GM10266 (cell line): ENCODE measurements at regions not wholly inside any gene's neighbourhood (a gene's known extent, or its start where the extent isn't known, plus 50 kb on each side); places are given as distances from the start of the nearest gene placed in this dataset.
"Not testable (repeated sequence)": the region's sequence is repeated elsewhere in the genome, so short reads cannot be mapped to it uniquely, and the experiment has no call there.

ENCODE experiments used
- DNase-seq: peaks from one replicate; pipeline ENCODE4 v3.0.0; 2012; ENCODE audit errors: extremely low spot score
- CTCF ChIP-seq: IDR thresholded peaks from 2 replicates; pipeline ENCODE4 v1.5.1; 2012; ENCODE audit warnings: mild to moderate bottlenecking, low read depth; ENCODE audit not compliant: control insufficient read depth, insufficient read depth; ENCODE audit errors: missing control alignments

- DNase-seq: no peak
- TF ChIP-seq CTCF: no peak
Observed at GRCh38 chr10:38209332-38209731, 115.2 kb downstream of the ZNF37A start.

GRCh38 chr10:38209748-38210147 lies 115.6 kb downstream of the ZNF37A start:
- DNase-seq: not testable (repeated sequence)

- TF ChIP-seq CTCF: no peak
- DNase-seq: no peak
Observed at GRCh38 chr10:38212460-38212859, 118.3 kb downstream of the ZNF37A start.

GRCh38 chr10:38226385-38226784 lies 132.2 kb downstream of the ZNF37A start:
- TF ChIP-seq CTCF: no peak
- no peak for DNase-seq

GRCh38 chr10:38228394-38228793 lies 134.3 kb downstream of the ZNF37A start:
- DNase-seq: no peak

GRCh38 chr10:38238479-38238878 lies 144.3 kb downstream of the ZNF37A start:
- not testable (repeated sequence) for DNase-seq

More at GRCh38 chr10:38228394-38228793, 134.3 kb downstream of the ZNF37A start:
- TF ChIP-seq CTCF: no peak

- DNase-seq: not testable (repeated sequence)
Observed at GRCh38 chr10:38242061-38242649, 148.0 kb downstream of the ZNF37A start.

- DNase-seq: not testable (repeated sequence)
Observed at GRCh38 chr10:38248113-38248512, 154.0 kb downstream of the ZNF37A start.

GRCh38 chr10:38252551-38252950 lies 158.4 kb downstream of the ZNF37A start:
- DNase-seq: not testable (repeated sequence)

- not testable (repeated sequence) for DNase-seq
Observed at GRCh38 chr10:38267555-38267954, 173.4 kb downstream of the ZNF37A start.

- not testable (repeated sequence) for DNase-seq
Observed at GRCh38 chr10:38271031-38271430, 176.9 kb downstream of the ZNF37A start.

- DNase-seq: not testable (repeated sequence)
Observed at GRCh38 chr10:38274879-38275278, 180.7 kb downstream of the ZNF37A start.

- not testable (repeated sequence) for DNase-seq
Observed at GRCh38 chr10:38292560-38292959, 198.4 kb downstream of the ZNF37A start.

- not testable (repeated sequence) for DNase-seq
Observed at GRCh38 chr10:38310111-38310510, 216.0 kb downstream of the ZNF37A start.

- DNase-seq: not testable (repeated sequence)
Observed at GRCh38 chr10:38315090-38315805, 221.1 kb downstream of the ZNF37A start.

- DNase-seq: not testable (repeated sequence)
Observed at GRCh38 chr10:38321393-38321792, 227.3 kb downstream of the ZNF37A start.
